Neural progenitor cell (in vitro differentiated cells): ENCODE measurements at regions not wholly inside any gene's neighbourhood (a gene's known extent, or its start where the extent isn't known, plus 50 kb on each side); places are given as distances from the start of the nearest gene placed in this dataset.

Source experiments
- DNase-seq: peaks from one replicate; pipeline ENCODE4 v3.0.0-alpha.2; 2016; ENCODE audit warnings: low spot score
- H2AFZ ChIP-seq: fragments of 200-600 bp; sonication (generic); replicated peaks from 2 replicates; pipeline ENCODE4 v1.6.1; 2016; ENCODE audit warnings: antibody characterized with exemption
- H3F3A ChIP-seq: fragments of 200-600 bp; sonication (generic); 2 replicates; pipeline ENCODE4 v1.6.1; 2016; ENCODE audit warnings: antibody characterized with exemption, low read depth
- H3K27ac ChIP-seq: fragments of 200-600 bp; sonication (generic); 2 replicates; pipeline ENCODE4 v1.5.1; 2016; ENCODE audit warnings: mild to moderate bottlenecking
- H3K27me3 ChIP-seq: fragments of 200-600 bp; sonication (generic); 2 replicates; pipeline ENCODE4 v1.6.1; 2016; ENCODE audit warnings: mild to moderate bottlenecking, moderate library complexity
- H3K36me3 ChIP-seq: fragments of 200-600 bp; sonication (generic); 2 replicates; pipeline ENCODE4 v1.5.1; 2016
- H3K4me1 ChIP-seq: fragments of 200-600 bp; sonication (generic); 2 replicates; pipeline ENCODE4 v1.6.1; 2016; ENCODE audit warnings: mixed run types
- H3K4me2 ChIP-seq: fragments of 200-600 bp; sonication (generic); 2 replicates; pipeline ENCODE4 v1.6.1; 2016
- H3K4me3 ChIP-seq: fragments of 200-600 bp; sonication (generic); 2 replicates; pipeline ENCODE4 v1.5.1; 2016
- H3K79me2 ChIP-seq: fragments of 200-600 bp; sonication (generic); 2 replicates; pipeline ENCODE4 v1.6.1; 2016; ENCODE audit warnings: low read depth
- H3K9ac ChIP-seq: fragments of 200-600 bp; sonication (generic); 2 replicates; pipeline ENCODE4 v1.6.1; 2016
- H3K9me3 ChIP-seq: fragments of 200-600 bp; sonication (generic); 2 replicates; pipeline ENCODE4 v1.5.1; 2016; ENCODE audit warnings: low read depth
- H4K20me1 ChIP-seq: fragments of 200-600 bp; sonication (generic); 2 replicates; pipeline ENCODE4 v1.6.1; 2016; ENCODE audit warnings: low read depth
- H3K27ac Mint-ChIP-seq: 3 replicates; pipeline ENCODE4 v1.8.0; 2021; ENCODE audit warnings: mixed read lengths
- H3K27me3 Mint-ChIP-seq: 2 replicates; pipeline ENCODE4 v1.8.0; 2022; ENCODE audit warnings: low read depth, mild to moderate bottlenecking, inconsistent platforms, moderate library complexity, mixed read lengths; ENCODE audit not compliant: insufficient read depth
- H3K36me3 Mint-ChIP-seq: 3 replicates; pipeline ENCODE4 v1.8.0; 2021; ENCODE audit warnings: mixed read lengths
- H3K4me1 Mint-ChIP-seq: 3 replicates; pipeline ENCODE4 v1.8.0; 2021; ENCODE audit warnings: mixed read lengths
- H3K4me3 Mint-ChIP-seq: 3 replicates; pipeline ENCODE4 v1.8.0; 2021; ENCODE audit warnings: mild to moderate bottlenecking, moderate library complexity, mixed read lengths
- H3K9me3 Mint-ChIP-seq: 3 replicates; pipeline ENCODE4 v1.8.0; 2020; ENCODE audit warnings: mixed read lengths
- EZH2 ChIP-seq: fragments of 200-600 bp; sonication (generic); IDR thresholded peaks from 2 replicates; pipeline ENCODE4 v1.6.1; 2017; ENCODE audit warnings: antibody characterized with exemption, mild to moderate bottlenecking, moderate library complexity
- EZH2phosphoT487 ChIP-seq: fragments of 200-600 bp; sonication (generic); IDR thresholded peaks from 2 replicates; pipeline ENCODE4 v1.6.1; 2017; ENCODE audit warnings: antibody characterized with exemption
- TF ChIP-seq, protein P1 (sequence below): fragments of 200-600 bp; sonication (generic); IDR thresholded peaks from 2 replicates; pipeline ENCODE4 v1.5.1; 2017; ENCODE audit warnings: antibody characterized with exemption, mild to moderate bottlenecking

GRCh38 chr9:107836300-107836699, 346.7 kb upstream of the KLF4 start:
- Mint-ChIP-seq H3K4me1 (no peaks in the 10 kb centered on the region), H3K36me3 (no peaks in the 10 kb centered on the region), H3K27ac (no peak overlapping the region), H3K4me3 (no peak overlapping the region), H3K27me3 (peaks cover 6% of the 10 kb centered on the region), H3K9me3 (no peaks in the 10 kb centered on the region)
- Histone ChIP-seq H3K9me3 (no peaks in the 10 kb centered on the region), H3K4me3 (no peak overlapping the region), H3K4me1 (no peaks in the 10 kb centered on the region), H3K79me2 (no peaks in the 10 kb centered on the region), H2AFZ (no peak overlapping the region), H4K20me1 (no peaks in the 10 kb centered on the region), H3K27me3 (no peaks in the 10 kb centered on the region), H3K4me2 (no peak overlapping the region), H3F3A (no peaks in the 10 kb centered on the region), H3K36me3 (no peaks in the 10 kb centered on the region), H3K9ac (no peak overlapping the region), H3K27ac (no peak overlapping the region)
- no peak for TF ChIP-seq EZH2phosphoT487
- TF ChIP-seq, protein P1, sequence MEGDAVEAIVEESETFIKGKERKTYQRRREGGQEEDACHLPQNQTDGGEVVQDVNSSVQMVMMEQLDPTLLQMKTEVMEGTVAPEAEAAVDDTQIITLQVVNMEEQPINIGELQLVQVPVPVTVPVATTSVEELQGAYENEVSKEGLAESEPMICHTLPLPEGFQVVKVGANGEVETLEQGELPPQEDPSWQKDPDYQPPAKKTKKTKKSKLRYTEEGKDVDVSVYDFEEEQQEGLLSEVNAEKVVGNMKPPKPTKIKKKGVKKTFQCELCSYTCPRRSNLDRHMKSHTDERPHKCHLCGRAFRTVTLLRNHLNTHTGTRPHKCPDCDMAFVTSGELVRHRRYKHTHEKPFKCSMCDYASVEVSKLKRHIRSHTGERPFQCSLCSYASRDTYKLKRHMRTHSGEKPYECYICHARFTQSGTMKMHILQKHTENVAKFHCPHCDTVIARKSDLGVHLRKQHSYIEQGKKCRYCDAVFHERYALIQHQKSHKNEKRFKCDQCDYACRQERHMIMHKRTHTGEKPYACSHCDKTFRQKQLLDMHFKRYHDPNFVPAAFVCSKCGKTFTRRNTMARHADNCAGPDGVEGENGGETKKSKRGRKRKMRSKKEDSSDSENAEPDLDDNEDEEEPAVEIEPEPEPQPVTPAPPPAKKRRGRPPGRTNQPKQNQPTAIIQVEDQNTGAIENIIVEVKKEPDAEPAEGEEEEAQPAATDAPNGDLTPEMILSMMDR: no peak
- no peak for TF ChIP-seq EZH2
- no peak for DNase-seq

GRCh38 chr9:107833295-107833694, 343.7 kb upstream of the KLF4 start:
- H4K20me1 ChIP-seq: no peaks in the 10 kb centered on the region
- H2AFZ ChIP-seq: no peak overlapping the region
- H3K4me2 ChIP-seq: no peak overlapping the region
- TF ChIP-seq EZH2: no peak
- TF ChIP-seq, protein P1: no peak
- no peak for TF ChIP-seq EZH2phosphoT487
- DNase-seq: no peak
- no peaks in the 10 kb centered on the region for H3K36me3 Mint-ChIP-seq
- no peak overlapping the region for H3K9ac ChIP-seq
- H3K4me3 ChIP-seq: no peak overlapping the region
- no peaks in the 10 kb centered on the region for H3F3A ChIP-seq
- no peaks in the 10 kb centered on the region for H3K9me3 Mint-ChIP-seq
- no peaks in the 10 kb centered on the region for H3K4me1 Mint-ChIP-seq
- H3K27ac Mint-ChIP-seq: no peak overlapping the region
- H3K79me2 ChIP-seq: no peaks in the 10 kb centered on the region
- no peaks in the 10 kb centered on the region for H3K27me3 ChIP-seq
- H3K27me3 Mint-ChIP-seq: peaks cover 6% of the 10 kb centered on the region
- H3K4me1 ChIP-seq: no peaks in the 10 kb centered on the region
- H3K4me3 Mint-ChIP-seq: no peak overlapping the region
- H3K27ac ChIP-seq: no peak overlapping the region
- H3K36me3 ChIP-seq: no peaks in the 10 kb centered on the region
- no peaks in the 10 kb centered on the region for H3K9me3 ChIP-seq

GRCh38 chr9:107832871-107833270, 343.3 kb upstream of the KLF4 start:
- no peak overlapping the region for H3K9ac ChIP-seq
- H3K27me3 ChIP-seq: no peaks in the 10 kb centered on the region
- H3K36me3 ChIP-seq: no peaks in the 10 kb centered on the region
- H3K79me2 ChIP-seq: no peaks in the 10 kb centered on the region
- H3K4me3 ChIP-seq: no peak overlapping the region
- no peaks in the 10 kb centered on the region for H3K4me1 ChIP-seq
- H3K4me3 Mint-ChIP-seq: no peak overlapping the region
- H4K20me1 ChIP-seq: no peaks in the 10 kb centered on the region
- TF ChIP-seq EZH2 (no peak), EZH2phosphoT487 (no peak)
- TF ChIP-seq, protein P1: no peak
- peaks cover 6% of the 10 kb centered on the region for H3K27me3 Mint-ChIP-seq
- no peaks in the 10 kb centered on the region for H3K9me3 Mint-ChIP-seq
- no peak overlapping the region for H3K4me2 ChIP-seq
- no peaks in the 10 kb centered on the region for H3K9me3 ChIP-seq
- no peaks in the 10 kb centered on the region for H3K36me3 Mint-ChIP-seq
- no peak overlapping the region for H3K27ac Mint-ChIP-seq
- no peak overlapping the region for H3K27ac ChIP-seq
- no peaks in the 10 kb centered on the region for H3K4me1 Mint-ChIP-seq
- H3F3A ChIP-seq: no peaks in the 10 kb centered on the region
- DNase-seq: no peak
- H2AFZ ChIP-seq: no peak overlapping the region

DNA sequence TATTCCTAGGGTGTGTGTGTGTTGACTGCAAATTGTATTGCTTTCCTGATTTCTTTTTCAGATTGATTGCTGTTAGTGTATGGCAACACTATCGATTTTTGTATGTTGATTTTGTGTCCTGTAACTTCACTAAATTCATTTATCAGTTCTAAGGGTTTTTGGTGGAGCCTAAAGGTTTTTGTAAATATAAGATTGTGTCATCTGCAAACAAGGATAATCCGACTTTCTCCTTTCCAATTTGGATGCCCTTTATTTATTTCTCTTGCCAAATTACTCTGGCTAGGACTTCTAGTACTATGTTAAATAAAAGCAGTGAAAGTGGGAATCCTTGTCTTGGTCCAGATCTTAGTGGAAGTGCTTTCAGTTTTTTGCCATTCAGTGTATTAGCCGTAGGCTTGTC, 340.9 kb upstream of the KLF4 start:
- TF ChIP-seq, protein P1: no peak
- TF ChIP-seq EZH2phosphoT487: no peak
- TF ChIP-seq EZH2: no peak
- H3K9me3 Mint-ChIP-seq: no peaks in the 10 kb centered on the region
- H3F3A ChIP-seq: no peaks in the 10 kb centered on the region
- H3K4me3 Mint-ChIP-seq: no peak overlapping the region
- H3K4me1 ChIP-seq: no peaks in the 10 kb centered on the region
- H3K9me3 ChIP-seq: no peaks in the 10 kb centered on the region
- no peak overlapping the region for H3K4me2 ChIP-seq
- no peak overlapping the region for H3K27ac ChIP-seq
- no peak overlapping the region for H3K9ac ChIP-seq
- no peak overlapping the region for H3K27ac Mint-ChIP-seq
- H3K79me2 ChIP-seq: no peaks in the 10 kb centered on the region
- H2AFZ ChIP-seq: no peak overlapping the region
- H4K20me1 ChIP-seq: no peaks in the 10 kb centered on the region
- no peak for DNase-seq
- H3K36me3 Mint-ChIP-seq: no peaks in the 10 kb centered on the region
- no peaks in the 10 kb centered on the region for H3K27me3 ChIP-seq
- peaks cover 3% of the 10 kb centered on the region for H3K27me3 Mint-ChIP-seq
- H3K4me1 Mint-ChIP-seq: no peaks in the 10 kb centered on the region
- H3K4me3 ChIP-seq: no peak overlapping the region
- no peaks in the 10 kb centered on the region for H3K36me3 ChIP-seq
